ENCODE measurements at regions not wholly inside any gene's neighbourhood (a gene's known extent, or its start where the extent isn't known, plus 50 kb on each side); places are given as distances from the start of the nearest gene placed in this dataset.

GRCh38 chr2:145066151-145066661, 546.3 kb upstream of the ZEB2 start:
- TF ChIP-seq CTCF (IDR thresholded peaks at IDR 0.05; ENCODE audit: insufficient read depth, low read length) (no peak), REST (IDR thresholded peaks at IDR 0.05; ENCODE audit: insufficient replicate concordance, low read depth) (no peak), POLR2AphosphoS5 (IDR thresholded peaks at IDR 0.05; ENCODE audit: low read depth) (no peak), GABPA (IDR thresholded peaks at IDR 0.05; ENCODE audit: low read depth) (no peak)

All from HL-60 (cell line).